GM10248 (cell line): ENCODE measurements at regions not wholly inside any gene's neighbourhood (a gene's known extent, or its start where the extent isn't known, plus 50 kb on each side); places are given as distances from the start of the nearest gene placed in this dataset.

Experiments used
- CTCF ChIA-PET: fragments of 300-600 bp; sonication (Branson Sonifier 250); formaldehyde crosslinking; extraction: SDS; loops from one replicate; lab custom pipeline; 2021; ENCODE audit warnings: antibody characterized with exemption; lab: Yijun Ruan, JAX
- POLR2A ChIA-PET: fragments of 350-650 bp; sonication (Branson Sonifier 250); formaldehyde crosslinking; extraction: SDS; loops from one replicate; lab custom pipeline; 2020; ENCODE audit warnings: antibody characterized with exemption; lab: Yijun Ruan, JAX
- DNase-seq: peaks from one replicate; pipeline ENCODE4 v3.0.0; 2012; ENCODE audit errors: extremely low spot score
- CTCF ChIP-seq: IDR thresholded peaks from 2 replicates; pipeline ENCODE4 v1.5.1; 2012; ENCODE audit warnings: mild to moderate bottlenecking, low read depth; ENCODE audit errors: extremely low read depth, missing control alignments, control extremely low read depth

DNA sequence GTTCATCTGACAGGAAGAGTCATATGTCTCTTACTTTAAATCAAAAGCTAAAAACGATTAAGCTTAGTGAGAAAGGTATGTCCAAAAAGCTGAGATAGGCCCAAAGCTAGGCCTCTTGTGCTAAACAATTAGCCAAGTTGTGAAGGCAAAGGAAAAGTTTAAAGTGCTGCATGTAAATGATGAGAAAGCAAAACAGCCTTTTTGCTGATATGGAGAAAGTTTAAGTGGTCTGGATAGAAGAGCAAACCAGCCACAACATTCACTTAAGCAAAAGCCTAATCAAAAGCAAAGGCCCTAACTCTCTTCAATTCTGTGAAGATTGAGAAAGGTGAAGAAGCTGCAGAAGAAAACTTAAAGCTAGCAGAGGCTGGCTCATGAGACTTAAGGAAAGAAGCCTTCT lies 511.3 kb upstream of the FAM98A start:
- ChIA-PET POLR2A (no interaction called here), CTCF (interaction anchor here (1.1 to 1.8 kb wide), 3 partner anchors 15 to 1324 kb away, joined by 3 to 8 read pairs (median 3); no protein-coding TSS in a partner anchor)
- no peak for TF ChIP-seq CTCF
- no peak for DNase-seq

GRCh38 chr2:34107811-34108210 lies 508.7 kb upstream of the FAM98A start:
- no peak for DNase-seq
- TF ChIP-seq CTCF = no peak
- ChIA-PET CTCF (interaction anchor here (0.8 to 0.9 kb wide), 2 partner anchors 11 kb away, joined by 3 read pairs; no protein-coding TSS in a partner anchor), POLR2A (no interaction called here)

GRCh38 chr2:34105006-34105767 lies 506.1 kb upstream of the FAM98A start:
- TF ChIP-seq CTCF = no peak
- POLR2A ChIA-PET = no interaction called here
- no peak for DNase-seq

GRCh38 chr2:34104601-34105000 lies 505.5 kb upstream of the FAM98A start:
- no peak for DNase-seq
- ChIA-PET POLR2A (no interaction called here), CTCF (interaction anchor here (1.3 kb wide), 1 partner anchor 1306 kb away, joined by 4 read pairs; no protein-coding TSS in a partner anchor)
- no peak for TF ChIP-seq CTCF

More at GRCh38 chr2:34105006-34105767, 506.1 kb upstream of the FAM98A start:
- CTCF ChIA-PET = interaction anchor here (1.0 kb wide), 1 partner anchor 93 kb away, joined by 3 read pairs; no protein-coding TSS in a partner anchor

DNA sequence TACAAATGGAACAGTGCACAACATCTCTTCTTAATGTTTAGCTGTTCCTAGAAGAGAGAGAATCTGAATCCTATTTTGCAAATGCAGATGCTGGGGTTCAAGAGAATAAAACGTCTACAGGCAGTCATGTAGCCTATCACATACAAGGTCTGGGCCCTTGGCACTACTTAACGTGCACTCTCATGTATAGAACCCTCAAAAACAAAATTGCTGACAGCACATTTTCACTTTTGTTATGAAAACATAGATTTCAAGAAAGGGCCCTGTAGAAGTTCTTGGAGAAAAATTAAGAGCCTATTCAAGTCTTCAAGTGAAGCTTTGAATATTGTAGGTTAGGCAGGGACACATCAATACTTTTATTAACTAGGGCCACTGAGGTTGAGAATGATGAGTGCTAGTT lies 504.3 kb upstream of the FAM98A start:
- CTCF ChIA-PET = interaction anchor here (1.3 kb wide), 1 partner anchor 1307 kb away, joined by 4 read pairs; no protein-coding TSS in a partner anchor
- no peak for DNase-seq
- TF ChIP-seq CTCF = no peak
- POLR2A ChIA-PET = no interaction called here

GRCh38 chr2:34102339-34102738 lies 503.2 kb upstream of the FAM98A start:
- ChIA-PET POLR2A (no interaction called here), CTCF (interaction anchor here (1.1 to 1.2 kb wide), 2 partner anchors 21 to 1308 kb away, joined by 3 read pairs; no protein-coding TSS in a partner anchor)
- DNase-seq = no peak
- no peak for TF ChIP-seq CTCF
